IMR-90 (cell line): ENCODE measurements at regions not wholly inside any gene's neighbourhood (a gene's known extent, or its start where the extent isn't known, plus 50 kb on each side); places are given as distances from the start of the nearest gene placed in this dataset.

ENCODE experiments used
- CHD1 ChIP-seq: IDR thresholded peaks from 2 replicates; pipeline ENCODE4 v1.6.1; 2012; ENCODE audit warnings: low read depth, low read length, improper control_type of control experiment
- CTCF ChIP-seq: conservative IDR thresholded peaks from 2 replicates; pipeline ENCODE4 v1.5.1; 2012; ENCODE audit warnings: mild to moderate bottlenecking, low read depth, low read length, improper control_type of control experiment
- FOS ChIP-seq: fragments of 150-350 bp; IDR thresholded peaks from 2 replicates; pipeline ENCODE4 v1.6.1; 2016; ENCODE audit warnings: low read depth, low read length
- MAFK ChIP-seq: IDR thresholded peaks from 2 replicates; pipeline ENCODE4 v1.6.1; 2012; ENCODE audit warnings: low read depth, low read length, improper control_type of control experiment
- MAZ ChIP-seq: IDR thresholded peaks from 2 replicates; pipeline ENCODE4 v1.6.1; 2012; ENCODE audit warnings: low read depth, mild to moderate bottlenecking, low read length, improper control_type of control experiment, moderate library complexity, borderline replicate concordance
- MXI1 ChIP-seq: IDR thresholded peaks from 2 replicates; pipeline ENCODE4 v1.6.1; 2012; ENCODE audit warnings: low read depth, mild to moderate bottlenecking, low read length, moderate library complexity, borderline replicate concordance
- POLR2A ChIP-seq: IDR thresholded peaks from 2 replicates; pipeline ENCODE4 v1.6.1; 2012; ENCODE audit warnings: mild to moderate bottlenecking, low read depth, low read length
- RAD21 ChIP-seq: IDR thresholded peaks from 2 replicates; pipeline ENCODE4 v1.6.1; 2012; ENCODE audit warnings: low read length, improper control_type of control experiment
- RCOR1 ChIP-seq: IDR thresholded peaks from 2 replicates; pipeline ENCODE4 v1.6.1; 2012; ENCODE audit warnings: mild to moderate bottlenecking, low read length, improper control_type of control experiment; ENCODE audit not compliant: insufficient replicate concordance
- RFX5 ChIP-seq: IDR thresholded peaks from 2 replicates; pipeline ENCODE4 v1.8.0; 2012; ENCODE audit warnings: low read depth, mild to moderate bottlenecking, low read length, moderate library complexity
- SMC3 ChIP-seq: fragments of 150-350 bp; IDR thresholded peaks from 2 replicates; pipeline ENCODE4 v1.6.1; 2016; ENCODE audit warnings: low read depth, mild to moderate bottlenecking, antibody characterized with exemption, low read length, moderate library complexity
- USF2 ChIP-seq: fragments of 150-350 bp; IDR thresholded peaks from 2 replicates; pipeline ENCODE4 v1.6.1; 2017; ENCODE audit warnings: mild to moderate bottlenecking, antibody characterized with exemption, low read length, low read depth

DNA sequence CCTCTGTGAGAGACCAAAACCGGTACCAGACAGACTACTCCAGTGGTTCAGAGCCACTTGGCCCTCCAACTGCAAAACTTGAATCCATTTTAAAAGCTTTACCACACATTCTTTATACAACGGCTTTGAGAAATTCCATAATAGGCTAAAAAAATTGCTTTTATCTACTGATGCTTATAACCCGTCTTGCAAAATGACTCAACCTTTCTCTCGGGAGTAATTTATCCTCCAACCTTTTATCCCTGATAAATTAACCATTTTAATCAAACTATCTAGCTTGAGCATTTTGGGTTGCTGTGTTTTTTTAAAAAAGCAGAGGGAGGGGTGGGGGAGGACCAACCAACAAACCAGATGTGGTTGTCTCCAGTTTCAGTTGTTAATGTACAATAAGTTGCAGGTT is 275.7 kb upstream of the LRTM1 start:
- TF ChIP-seq POLR2A (no peak), RFX5 (no peak), CHD1 (no peak), MAFK (no peak), CTCF (no peak), RCOR1 (no peak), MAZ (no peak), USF2 (no peak), MXI1 (no peak), RAD21 (no peak), FOS (no peak), SMC3 (no peak)
